Calu3 (cell line): ENCODE measurements at regions not wholly inside any gene's neighbourhood (a gene's known extent, or its start where the extent isn't known, plus 50 kb on each side); places are given as distances from the start of the nearest gene placed in this dataset.

Experiments used
- BruUV-seq: library from RNA; stranded (reverse); fragments of 400-500 nt; replicated peaks from 2 replicates; lab custom pipeline; 2021; lab: Mats Ljungman, UMichigan
- CTCF ChIA-PET: fragments of 300-600 bp; sonication (Branson Sonifier 250); formaldehyde crosslinking; loops from one replicate; lab custom pipeline; 2022; ENCODE audit warnings: antibody characterized with exemption; lab: Charles Lee
- DNase-seq: peaks from one replicate; pipeline ENCODE4 v3.0.0; 2022
- H3K27ac Mint-ChIP-seq: one replicate; pipeline ENCODE4 v1.8.0; 2022; ENCODE audit warnings: mixed read lengths; ENCODE audit not compliant: unreplicated experiment
- H3K27me3 Mint-ChIP-seq: one replicate; pipeline ENCODE4 v1.8.0; 2022; ENCODE audit warnings: mixed read lengths; ENCODE audit not compliant: unreplicated experiment
- H3K36me3 Mint-ChIP-seq: one replicate; pipeline ENCODE4 v1.8.0; 2022; ENCODE audit warnings: mild to moderate bottlenecking, moderate library complexity, mixed read lengths; ENCODE audit not compliant: insufficient read depth, unreplicated experiment
- H3K4me1 Mint-ChIP-seq: one replicate; pipeline ENCODE4 v1.8.0; 2022; ENCODE audit warnings: mild to moderate bottlenecking, low read depth, mixed read lengths; ENCODE audit not compliant: unreplicated experiment
- H3K4me3 Mint-ChIP-seq: one replicate; pipeline ENCODE4 v1.8.0; 2022; ENCODE audit warnings: mild to moderate bottlenecking, low read depth, moderate library complexity, mixed read lengths; ENCODE audit not compliant: unreplicated experiment
- H3K9me3 Mint-ChIP-seq: one replicate; pipeline ENCODE4 v1.8.0; 2022; ENCODE audit warnings: low read depth, mixed read lengths; ENCODE audit not compliant: unreplicated experiment
- intact Hi-C: fragments of 100-400 bp; cut with micrococcal nuclease; formaldehyde crosslinking; loops from one replicate; pipeline ENCODE4 v1.10.0; 2022; ENCODE audit not compliant: unreplicated experiment
- TF ChIP-seq, protein P1 (sequence below): fragments of 200-600 bp; IDR thresholded peaks from one replicate; pipeline ENCODE4 v1.8.0; 2022; ENCODE audit warnings: antibody characterized with exemption; ENCODE audit not compliant: unreplicated experiment

DNA sequence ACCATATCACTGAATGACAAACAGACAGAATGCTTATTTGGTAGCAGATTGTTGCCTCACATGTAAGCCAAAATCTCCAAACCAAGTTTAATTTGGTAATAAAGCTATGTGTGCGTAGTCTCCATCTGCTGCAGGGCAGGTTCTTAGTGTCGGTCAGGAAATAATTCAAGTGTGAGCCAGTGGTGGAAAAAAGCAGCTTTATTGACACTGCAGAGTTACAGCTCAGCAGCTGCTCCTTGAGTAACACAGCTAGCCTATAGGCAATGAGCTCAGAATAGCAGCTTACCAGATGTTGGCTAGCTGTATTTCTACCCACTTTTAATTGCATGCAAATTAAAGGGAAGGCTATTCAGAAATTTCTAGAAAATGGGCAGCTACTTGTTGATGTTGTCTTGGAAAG lies 757.8 kb upstream of the HS3ST1 start:
- Mint-ChIP-seq H3K4me1 (no peaks in the 10 kb centered on the region), H3K27me3 (no peaks in the 10 kb centered on the region), H3K27ac (no peak overlapping the region), H3K4me3 (no peak overlapping the region), H3K9me3 (no peaks in the 10 kb centered on the region), H3K36me3 (no peaks in the 10 kb centered on the region)
- TF ChIP-seq, protein P1, sequence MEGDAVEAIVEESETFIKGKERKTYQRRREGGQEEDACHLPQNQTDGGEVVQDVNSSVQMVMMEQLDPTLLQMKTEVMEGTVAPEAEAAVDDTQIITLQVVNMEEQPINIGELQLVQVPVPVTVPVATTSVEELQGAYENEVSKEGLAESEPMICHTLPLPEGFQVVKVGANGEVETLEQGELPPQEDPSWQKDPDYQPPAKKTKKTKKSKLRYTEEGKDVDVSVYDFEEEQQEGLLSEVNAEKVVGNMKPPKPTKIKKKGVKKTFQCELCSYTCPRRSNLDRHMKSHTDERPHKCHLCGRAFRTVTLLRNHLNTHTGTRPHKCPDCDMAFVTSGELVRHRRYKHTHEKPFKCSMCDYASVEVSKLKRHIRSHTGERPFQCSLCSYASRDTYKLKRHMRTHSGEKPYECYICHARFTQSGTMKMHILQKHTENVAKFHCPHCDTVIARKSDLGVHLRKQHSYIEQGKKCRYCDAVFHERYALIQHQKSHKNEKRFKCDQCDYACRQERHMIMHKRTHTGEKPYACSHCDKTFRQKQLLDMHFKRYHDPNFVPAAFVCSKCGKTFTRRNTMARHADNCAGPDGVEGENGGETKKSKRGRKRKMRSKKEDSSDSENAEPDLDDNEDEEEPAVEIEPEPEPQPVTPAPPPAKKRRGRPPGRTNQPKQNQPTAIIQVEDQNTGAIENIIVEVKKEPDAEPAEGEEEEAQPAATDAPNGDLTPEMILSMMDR: no peak
- intact Hi-C loops: no loop called here
- BruUV-seq: no TSS peak
- CTCF ChIA-PET: interaction anchor here (0.6 kb wide), 1 partner anchor 67 kb away, joined by 6 read pairs; no protein-coding TSS in a partner anchor
- DNase-seq: no peak

DNA sequence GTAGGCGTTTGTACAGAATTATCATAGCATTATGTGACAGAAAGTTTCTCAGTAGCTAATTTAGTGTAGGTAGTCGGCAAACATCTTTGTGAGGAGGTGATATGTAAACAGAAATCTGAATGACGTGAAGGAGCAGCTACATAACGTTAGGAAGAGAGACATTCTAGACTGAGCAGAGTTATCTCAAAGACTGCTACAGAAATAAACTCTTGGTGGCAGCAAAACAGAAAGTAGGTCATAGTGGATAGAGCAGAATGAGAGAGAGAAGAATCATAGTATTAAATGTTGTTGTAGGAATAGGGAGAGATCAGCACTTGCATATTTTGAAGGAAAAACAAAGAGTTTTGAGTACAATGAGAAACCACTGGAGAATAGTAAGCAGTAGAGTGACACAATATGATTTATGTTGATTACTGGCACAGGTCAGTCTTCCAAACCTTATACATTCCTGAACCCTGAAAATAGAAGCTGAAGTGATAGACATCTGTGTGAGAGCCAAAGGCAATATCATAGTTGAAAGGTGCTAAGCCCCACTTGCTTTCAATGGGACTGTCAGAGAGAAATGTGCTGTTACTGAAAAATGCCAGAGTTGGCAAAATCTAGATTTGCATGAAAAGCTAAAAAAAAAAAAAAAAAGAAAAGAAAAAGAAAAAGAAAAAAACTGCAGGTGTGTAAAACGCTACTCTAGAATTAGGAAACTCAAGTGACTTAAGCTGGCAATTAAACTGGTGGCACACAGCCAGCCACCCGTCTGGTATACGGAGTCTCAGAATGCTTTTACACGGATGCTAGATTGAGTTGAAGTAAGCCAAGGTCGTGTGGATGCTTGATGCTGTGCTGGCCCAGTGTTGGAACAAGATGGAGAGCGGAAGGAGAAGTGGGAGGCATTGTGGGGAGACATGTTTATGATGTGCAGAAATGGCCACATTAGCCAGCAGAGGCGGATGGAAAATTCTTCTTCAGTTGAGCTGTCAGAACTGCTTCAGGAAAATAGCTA lies 750.2 kb upstream of the HS3ST1 start:
- no peaks in the 10 kb centered on the region for H3K27me3 Mint-ChIP-seq
- BruUV-seq: no TSS peak

DNA sequence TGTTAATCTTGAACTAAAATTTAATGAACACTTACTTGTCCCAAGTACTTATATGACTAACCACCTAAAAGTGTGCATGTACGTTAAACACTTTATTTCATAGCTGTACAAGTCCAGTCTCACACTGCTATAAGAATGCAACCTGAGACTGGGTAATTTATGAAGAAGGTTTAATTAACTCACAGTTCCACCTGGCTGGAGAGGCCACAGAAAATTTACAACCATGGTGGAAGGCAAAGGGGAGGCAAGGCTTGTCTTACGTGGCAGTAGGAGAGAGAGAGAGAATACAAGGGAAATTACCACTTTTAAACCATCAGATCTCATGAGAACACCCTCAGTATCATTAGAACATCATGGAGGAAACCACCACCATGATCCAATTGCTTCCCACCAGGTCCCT lies 748.7 kb upstream of the HS3ST1 start:
- H3K27me3 Mint-ChIP-seq: no peaks in the 10 kb centered on the region
- TF ChIP-seq, protein P1: no peak
- no peak overlapping the region for H3K27ac Mint-ChIP-seq
- peaks cover 2% of the 10 kb centered on the region for H3K9me3 Mint-ChIP-seq
- BruUV-seq: no TSS peak
- H3K36me3 Mint-ChIP-seq: no peaks in the 10 kb centered on the region
- CTCF ChIA-PET: no interaction called here
- DNase-seq: no peak
- H3K4me1 Mint-ChIP-seq: no peaks in the 10 kb centered on the region
- intact Hi-C loops: no loop called here
- no peak overlapping the region for H3K4me3 Mint-ChIP-seq

More for the DNA sequence above, 750.2 kb upstream of the HS3ST1 start:
- CTCF ChIA-PET: no interaction called here
- H3K4me1 Mint-ChIP-seq: no peaks in the 10 kb centered on the region
- intact Hi-C loops: no loop called here
- peaks cover 2% of the 10 kb centered on the region for H3K9me3 Mint-ChIP-seq
- no peaks in the 10 kb centered on the region for H3K36me3 Mint-ChIP-seq
- no peak overlapping the region for H3K27ac Mint-ChIP-seq
- H3K4me3 Mint-ChIP-seq: no peak overlapping the region
- TF ChIP-seq, protein P1: no peak
- no peak for DNase-seq

DNA sequence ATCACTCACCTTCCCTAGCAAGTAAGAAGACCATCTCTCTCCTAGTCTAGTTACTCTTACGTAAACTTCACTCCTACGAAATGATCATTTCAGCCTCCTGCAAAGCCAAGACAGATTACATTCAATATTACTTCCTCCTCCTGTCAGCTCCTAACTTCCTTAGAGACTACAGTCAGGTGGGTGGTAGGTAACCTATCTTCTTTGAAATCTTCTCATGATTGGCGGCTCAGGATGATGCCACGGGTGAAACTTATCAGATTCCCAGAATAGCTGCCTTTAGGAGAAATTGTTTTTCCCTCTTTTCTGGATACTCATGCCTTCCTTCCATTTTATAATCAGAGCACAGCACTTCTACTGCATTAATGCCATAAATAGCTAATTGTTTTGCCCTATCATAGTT lies 744.8 kb upstream of the HS3ST1 start:
- H3K27me3 Mint-ChIP-seq: no peaks in the 10 kb centered on the region
- no peak for DNase-seq
- H3K4me1 Mint-ChIP-seq: no peaks in the 10 kb centered on the region
- TF ChIP-seq, protein P1: no peak
- intact Hi-C loops: no loop called here
- CTCF ChIA-PET: no interaction called here
- H3K9me3 Mint-ChIP-seq: no peaks in the 10 kb centered on the region
- no peaks in the 10 kb centered on the region for H3K36me3 Mint-ChIP-seq
- H3K27ac Mint-ChIP-seq: no peak overlapping the region
- BruUV-seq: no TSS peak
- no peak overlapping the region for H3K4me3 Mint-ChIP-seq
